GM18502 (cell line): ENCODE measurements at regions not wholly inside any gene's neighbourhood (a gene's known extent, or its start where the extent isn't known, plus 50 kb on each side); places are given as distances from the start of the nearest gene placed in this dataset.
A peak's percentile ranks its signal among the peaks of the same experiment; 100 is the strongest.

Experiments
- ATAC-seq: cut with Tn5 transposase; IDR thresholded peaks from one replicate; pipeline ENCODE4 v1.9.1; 2021; ENCODE audit warnings: mild to moderate bottlenecking; ENCODE audit not compliant: unreplicated experiment, poor library complexity

- no peak for ATAC-seq
Measured at GRCh38 chr17:72434581-72434980, 313.8 kb downstream of the SOX9 start.

- no peak for ATAC-seq
Measured at GRCh38 chr17:72434991-72435618, 314.3 kb downstream of the SOX9 start.

DNA sequence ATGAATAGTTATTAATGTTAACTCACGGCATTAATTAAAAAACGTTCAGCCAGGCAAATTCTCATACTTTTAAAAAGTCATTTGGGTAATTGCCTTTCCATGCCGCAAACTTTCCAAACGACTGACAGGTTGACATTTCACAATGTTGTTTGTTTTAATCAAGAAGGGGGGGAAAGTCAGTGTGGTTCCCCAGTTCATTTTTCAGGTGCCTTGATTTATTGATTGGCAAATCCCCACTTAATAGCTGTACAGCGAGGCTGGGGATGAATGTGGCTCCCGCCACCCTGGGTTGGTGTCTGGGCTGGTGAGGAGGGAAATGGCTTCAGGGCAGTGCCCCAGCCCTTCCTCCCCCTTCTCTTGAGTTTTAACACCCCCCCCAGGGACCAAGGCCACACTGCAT, 318.0 kb downstream of the SOX9 start:
- no peak for ATAC-seq

DNA sequence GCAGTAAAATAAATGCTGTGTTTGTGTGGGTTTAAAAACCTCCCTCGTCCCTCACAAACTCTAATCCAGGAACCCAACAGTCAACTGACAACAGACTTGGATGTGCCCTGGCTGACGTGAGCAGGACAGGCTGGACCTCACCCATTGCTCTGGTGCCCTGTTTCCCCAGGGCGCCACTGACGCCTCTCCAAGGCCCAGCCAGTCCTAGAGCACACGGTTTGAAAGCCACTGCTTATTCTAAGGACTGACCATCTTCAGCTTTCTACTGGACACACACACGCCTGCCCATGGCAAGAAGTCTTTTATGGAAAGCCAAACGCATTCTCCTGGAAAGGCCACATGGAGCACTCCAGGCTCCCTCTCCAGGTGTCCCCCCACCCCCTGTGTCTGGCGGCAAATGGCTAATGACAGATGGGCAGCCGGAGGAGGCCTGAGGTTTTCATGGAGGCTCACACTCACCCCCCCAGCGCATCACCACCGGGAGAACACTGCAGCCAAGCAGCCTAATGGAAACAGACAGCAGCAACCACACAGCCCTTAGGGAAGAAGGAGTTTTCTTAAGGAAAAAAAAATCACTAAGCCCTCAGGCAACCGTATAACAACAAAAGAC, 319.2 kb downstream of the SOX9 start:
- no peak for ATAC-seq

GRCh38 chr17:72440961-72441360, 320.1 kb downstream of the SOX9 start:
- ATAC-seq, result no peak

GRCh38 chr17:72441909-72442308, 321.1 kb downstream of the SOX9 start:
- ATAC-seq, result no peak

- ATAC-seq, result no peak
Measured at GRCh38 chr17:72444517-72445054, 323.8 kb downstream of the SOX9 start.

GRCh38 chr17:72445055-72445991, 324.5 kb downstream of the SOX9 start:
- no peak for ATAC-seq

GRCh38 chr17:72446118-72446517, 325.3 kb downstream of the SOX9 start:
- ATAC-seq, result no peak

DNA sequence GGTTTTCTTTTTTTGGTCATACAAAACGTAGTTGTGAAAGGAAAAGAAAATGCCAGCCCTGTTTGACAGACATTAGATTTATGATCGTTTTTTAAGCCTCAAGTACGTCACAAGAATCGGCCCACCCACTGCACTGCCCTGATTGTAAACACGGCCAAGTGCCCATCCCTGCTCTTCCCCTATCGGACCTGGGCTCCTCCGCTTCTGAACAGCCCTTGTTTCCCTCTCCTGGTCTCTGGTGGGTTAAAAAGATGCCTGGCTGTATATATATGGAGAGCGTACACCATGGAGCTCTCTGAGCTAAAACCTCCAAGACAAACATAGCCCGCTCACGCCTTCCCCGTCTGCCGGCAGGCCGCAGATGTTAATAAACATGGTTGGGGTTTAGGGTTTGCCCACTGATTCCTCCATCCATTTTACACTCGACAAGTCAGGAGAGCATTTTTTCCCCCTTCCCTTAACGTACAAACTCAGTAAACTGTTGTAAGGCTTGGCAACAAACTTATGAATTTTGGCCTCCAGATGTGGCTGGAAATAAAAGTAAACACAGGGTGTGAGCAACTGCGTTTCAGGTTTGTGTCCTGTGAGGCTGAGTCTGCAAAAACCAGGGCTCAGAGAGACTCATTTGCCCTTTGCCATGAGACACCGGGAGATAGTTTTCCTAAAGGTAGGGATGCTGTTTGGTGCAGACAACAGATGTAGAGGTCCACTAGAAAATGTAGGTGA, 325.9 kb downstream of the SOX9 start:
- no peak for ATAC-seq

DNA sequence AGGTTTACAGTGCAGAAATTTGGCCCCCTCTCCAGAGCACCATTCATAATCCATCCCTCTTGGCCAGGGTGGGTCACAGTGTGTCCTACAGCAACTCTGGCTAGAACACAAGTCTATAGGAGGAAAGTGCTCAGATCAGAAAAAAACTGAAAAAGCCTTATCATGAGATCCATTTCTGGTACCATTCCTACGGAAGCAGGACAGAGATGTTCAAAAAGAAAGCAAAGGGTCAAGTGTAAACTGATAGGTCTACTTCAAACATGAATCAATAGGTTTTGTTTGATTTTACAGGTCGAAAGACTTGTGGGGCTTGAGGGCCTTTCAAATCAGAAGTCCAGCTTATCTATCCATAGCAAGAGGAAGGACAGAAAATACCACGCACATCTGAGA, 326.4 kb downstream of the SOX9 start:
- no peak for ATAC-seq

GRCh38 chr17:72448019-72448418, 327.2 kb downstream of the SOX9 start:
- ATAC-seq, result no peak

- peak; percentile 49 for ATAC-seq
Measured at GRCh38 chr17:72452286-72453173, 331.7 kb downstream of the SOX9 start.

DNA sequence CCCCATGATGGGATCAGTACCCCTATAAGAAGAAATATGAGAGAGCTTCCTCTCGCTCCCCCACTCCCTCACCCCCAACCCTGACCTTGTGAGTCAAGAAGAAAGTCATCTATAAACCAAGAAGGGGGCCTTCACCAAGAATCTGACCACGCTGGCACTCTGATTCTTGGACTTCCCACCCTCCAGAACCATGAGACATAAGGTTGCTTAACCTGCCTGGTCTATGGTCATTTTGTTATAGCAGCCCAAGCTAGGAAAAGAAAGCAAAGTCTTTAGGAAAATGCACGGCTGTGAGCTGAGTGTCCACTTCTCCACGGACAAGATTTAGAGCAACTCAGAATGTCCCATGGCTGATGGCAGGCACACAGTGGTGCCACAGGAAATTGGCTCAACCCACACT, 333.5 kb downstream of the SOX9 start:
- no peak for ATAC-seq

- no peak for ATAC-seq
Measured at GRCh38 chr17:72455562-72455961, 334.7 kb downstream of the SOX9 start.

GRCh38 chr17:72456075-72456474, 335.3 kb downstream of the SOX9 start:
- ATAC-seq, result no peak

DNA sequence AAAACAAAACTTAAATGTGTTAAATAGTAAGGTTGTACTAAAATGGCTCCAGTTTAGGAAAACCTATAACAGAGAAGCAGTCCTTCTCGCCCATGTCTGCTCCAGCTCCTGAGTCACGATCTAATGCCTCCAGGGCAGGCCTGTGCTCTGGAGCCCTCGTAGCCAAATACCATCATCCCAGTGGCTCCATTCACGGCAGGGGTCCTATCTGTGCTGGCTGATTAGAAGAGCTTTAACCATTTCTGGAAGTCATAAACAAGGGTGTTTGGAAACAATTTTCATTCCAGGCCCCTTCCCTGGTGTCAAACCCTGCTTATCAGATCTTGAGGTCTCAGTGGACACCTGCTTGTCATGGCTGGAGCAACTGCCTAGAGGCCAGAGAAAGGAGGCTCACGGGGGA, 336.9 kb downstream of the SOX9 start:
- ATAC-seq, result no peak

GRCh38 chr17:72458301-72458700, 337.5 kb downstream of the SOX9 start:
- no peak for ATAC-seq

DNA sequence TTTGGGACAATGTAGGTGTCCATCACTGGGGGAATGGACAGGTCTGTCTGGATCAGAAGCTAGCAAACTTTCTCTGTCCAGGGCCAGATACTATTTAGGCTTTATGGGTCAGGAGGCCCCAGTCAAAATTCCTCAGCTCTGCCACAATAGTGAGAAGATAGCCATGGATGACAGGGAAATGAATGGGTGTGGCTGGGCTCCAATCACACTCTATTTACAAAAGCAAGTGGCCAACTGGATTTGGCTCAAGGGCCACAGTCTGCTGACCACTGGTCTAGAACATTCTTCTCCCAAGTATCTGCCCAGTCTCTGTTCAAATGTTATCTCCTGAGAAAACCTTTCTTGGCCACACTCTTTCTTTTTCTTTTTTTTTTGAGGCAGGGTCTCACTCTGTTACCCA, 339.9 kb downstream of the SOX9 start:
- ATAC-seq, result no peak
